ENCODE measurements at regions not wholly inside any gene's neighbourhood (a gene's known extent, or its start where the extent isn't known, plus 50 kb on each side); places are given as distances from the start of the nearest gene placed in this dataset.

DNA sequence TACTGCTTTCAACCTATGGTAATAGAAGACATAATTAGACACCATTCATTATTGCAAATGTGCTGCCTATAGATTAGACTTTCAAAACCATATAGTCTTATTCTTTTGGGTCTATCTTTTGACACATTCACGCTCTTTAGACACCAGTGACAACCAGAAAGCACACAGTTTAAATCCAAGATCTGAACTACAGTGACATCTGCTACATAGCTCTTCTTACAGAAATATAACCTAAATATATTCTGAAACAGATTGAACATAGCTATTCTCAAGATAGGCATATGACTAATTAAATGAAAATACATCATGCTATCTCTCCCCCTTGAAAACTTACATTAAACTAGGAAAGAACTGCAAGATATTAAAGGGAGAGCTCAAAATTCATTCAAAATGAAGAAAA lies 514.2 kb upstream of the SLITRK6 start:
- Histone ChIP-seq H3K4me3 (ENCODE audit: low read depth in 2 of 2, low read length in 2 of 2) (no peak overlapping the region), H3K9me3 (ENCODE audit: control insufficient read depth, insufficient read depth, low read depth, low read length) (no peaks in the 10 kb centered on the region), H3K27me3 (ENCODE audit: control insufficient read depth, insufficient read depth, low read length) (no peaks in the 10 kb centered on the region), H3K27ac (ENCODE audit: low read length) (no peak overlapping the region), H3K4me1 (ENCODE audit: control insufficient read depth, insufficient read depth, low read length) (no peaks in the 10 kb centered on the region), H3K36me3 (ENCODE audit: control insufficient read depth, insufficient read depth, low read length) (no peaks in the 10 kb centered on the region)
- ATAC-seq (no peak), DNase-seq (ENCODE audit: low read depth, low spot score) (no peak)
- intact Hi-C loops (cut with micrococcal nuclease; ENCODE audit: unreplicated experiment) = no loop called here
- in situ Hi-C loops (cut with HindIII; ENCODE audit: low pct_unique_long_range_greater_than_20kb, low sequenced_read_pairs) = no loop called here
- TF ChIP-seq, protein P1, sequence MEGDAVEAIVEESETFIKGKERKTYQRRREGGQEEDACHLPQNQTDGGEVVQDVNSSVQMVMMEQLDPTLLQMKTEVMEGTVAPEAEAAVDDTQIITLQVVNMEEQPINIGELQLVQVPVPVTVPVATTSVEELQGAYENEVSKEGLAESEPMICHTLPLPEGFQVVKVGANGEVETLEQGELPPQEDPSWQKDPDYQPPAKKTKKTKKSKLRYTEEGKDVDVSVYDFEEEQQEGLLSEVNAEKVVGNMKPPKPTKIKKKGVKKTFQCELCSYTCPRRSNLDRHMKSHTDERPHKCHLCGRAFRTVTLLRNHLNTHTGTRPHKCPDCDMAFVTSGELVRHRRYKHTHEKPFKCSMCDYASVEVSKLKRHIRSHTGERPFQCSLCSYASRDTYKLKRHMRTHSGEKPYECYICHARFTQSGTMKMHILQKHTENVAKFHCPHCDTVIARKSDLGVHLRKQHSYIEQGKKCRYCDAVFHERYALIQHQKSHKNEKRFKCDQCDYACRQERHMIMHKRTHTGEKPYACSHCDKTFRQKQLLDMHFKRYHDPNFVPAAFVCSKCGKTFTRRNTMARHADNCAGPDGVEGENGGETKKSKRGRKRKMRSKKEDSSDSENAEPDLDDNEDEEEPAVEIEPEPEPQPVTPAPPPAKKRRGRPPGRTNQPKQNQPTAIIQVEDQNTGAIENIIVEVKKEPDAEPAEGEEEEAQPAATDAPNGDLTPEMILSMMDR (IDR thresholded peaks at IDR 0.05) = no peak
- TF ChIP-seq POLR2AphosphoS5 (IDR thresholded peaks at IDR 0.05; ENCODE audit: low read depth, low read length) (no peak), SIN3A (IDR thresholded peaks at IDR 0.05; ENCODE audit: borderline replicate concordance, insufficient read depth, low read depth, low read length) (no peak), TCF7L2 (IDR thresholded peaks at IDR 0.05; ENCODE audit: low read depth, low read length) (no peak)
- TF ChIP-seq, protein P2, sequence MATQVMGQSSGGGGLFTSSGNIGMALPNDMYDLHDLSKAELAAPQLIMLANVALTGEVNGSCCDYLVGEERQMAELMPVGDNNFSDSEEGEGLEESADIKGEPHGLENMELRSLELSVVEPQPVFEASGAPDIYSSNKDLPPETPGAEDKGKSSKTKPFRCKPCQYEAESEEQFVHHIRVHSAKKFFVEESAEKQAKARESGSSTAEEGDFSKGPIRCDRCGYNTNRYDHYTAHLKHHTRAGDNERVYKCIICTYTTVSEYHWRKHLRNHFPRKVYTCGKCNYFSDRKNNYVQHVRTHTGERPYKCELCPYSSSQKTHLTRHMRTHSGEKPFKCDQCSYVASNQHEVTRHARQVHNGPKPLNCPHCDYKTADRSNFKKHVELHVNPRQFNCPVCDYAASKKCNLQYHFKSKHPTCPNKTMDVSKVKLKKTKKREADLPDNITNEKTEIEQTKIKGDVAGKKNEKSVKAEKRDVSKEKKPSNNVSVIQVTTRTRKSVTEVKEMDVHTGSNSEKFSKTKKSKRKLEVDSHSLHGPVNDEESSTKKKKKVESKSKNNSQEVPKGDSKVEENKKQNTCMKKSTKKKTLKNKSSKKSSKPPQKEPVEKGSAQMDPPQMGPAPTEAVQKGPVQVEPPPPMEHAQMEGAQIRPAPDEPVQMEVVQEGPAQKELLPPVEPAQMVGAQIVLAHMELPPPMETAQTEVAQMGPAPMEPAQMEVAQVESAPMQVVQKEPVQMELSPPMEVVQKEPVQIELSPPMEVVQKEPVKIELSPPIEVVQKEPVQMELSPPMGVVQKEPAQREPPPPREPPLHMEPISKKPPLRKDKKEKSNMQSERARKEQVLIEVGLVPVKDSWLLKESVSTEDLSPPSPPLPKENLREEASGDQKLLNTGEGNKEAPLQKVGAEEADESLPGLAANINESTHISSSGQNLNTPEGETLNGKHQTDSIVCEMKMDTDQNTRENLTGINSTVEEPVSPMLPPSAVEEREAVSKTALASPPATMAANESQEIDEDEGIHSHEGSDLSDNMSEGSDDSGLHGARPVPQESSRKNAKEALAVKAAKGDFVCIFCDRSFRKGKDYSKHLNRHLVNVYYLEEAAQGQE (IDR thresholded peaks at IDR 0.05; ENCODE audit: insufficient read depth in 1 of 2, low read depth in 2 of 2, low read length in 1 of 2) = no peak
- no TSS peak for BruUV-seq (replicated peaks)
- ChIA-PET POLR2A (no interaction called here), CTCF (no interaction called here)

DNA sequence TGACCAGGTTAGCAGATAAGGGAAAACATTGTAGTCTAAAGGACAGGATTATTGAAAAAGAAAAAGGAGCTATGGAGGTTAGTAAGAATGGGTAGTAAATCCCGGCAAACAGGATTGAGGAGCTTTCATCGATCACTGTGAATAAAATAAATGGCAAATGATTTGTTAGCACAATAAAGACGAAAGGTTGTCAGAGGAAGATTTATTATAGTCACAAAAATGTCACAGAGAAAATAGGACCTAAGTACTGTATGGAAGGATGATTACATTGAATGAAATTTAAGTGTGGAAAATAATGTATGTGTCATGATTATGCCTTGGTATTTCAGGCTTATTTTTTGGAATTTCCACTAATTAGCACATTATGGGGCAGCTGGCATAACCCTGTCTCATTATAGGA lies 519.2 kb upstream of the SLITRK6 start:
- TF ChIP-seq POLR2AphosphoS5 (IDR thresholded peaks at IDR 0.05; ENCODE audit: low read depth, low read length) = no peak
- TF ChIP-seq SIN3A (IDR thresholded peaks at IDR 0.05; ENCODE audit: borderline replicate concordance, insufficient read depth, low read depth, low read length) = no peak
- TF ChIP-seq, protein P2 (IDR thresholded peaks at IDR 0.05; ENCODE audit: insufficient read depth in 1 of 2, low read depth in 2 of 2, low read length in 1 of 2) = no peak
- ATAC-seq (no peak), DNase-seq (ENCODE audit: low read depth, low spot score) (no peak)
- Histone ChIP-seq H3K27ac (ENCODE audit: low read length) (no peak overlapping the region), H3K9me3 (ENCODE audit: control insufficient read depth, insufficient read depth, low read depth, low read length) (no peaks in the 10 kb centered on the region), H3K27me3 (ENCODE audit: control insufficient read depth, insufficient read depth, low read length) (no peaks in the 10 kb centered on the region), H3K36me3 (ENCODE audit: control insufficient read depth, insufficient read depth, low read length) (no peaks in the 10 kb centered on the region), H3K4me1 (ENCODE audit: control insufficient read depth, insufficient read depth, low read length) (no peaks in the 10 kb centered on the region), H3K4me3 (ENCODE audit: low read depth in 2 of 2, low read length in 2 of 2) (no peak overlapping the region)
- POLR2A ChIA-PET = no interaction called here
- BruUV-seq (replicated peaks) = no TSS peak
- CTCF ChIA-PET = no interaction called here
- intact Hi-C loops (cut with micrococcal nuclease; ENCODE audit: unreplicated experiment) = no loop called here
- in situ Hi-C loops (cut with HindIII; ENCODE audit: low pct_unique_long_range_greater_than_20kb, low sequenced_read_pairs) = no loop called here
